GM12864 (cell line): ENCODE measurements at regions not wholly inside any gene's neighbourhood (a gene's known extent, or its start where the extent isn't known, plus 50 kb on each side); places are given as distances from the start of the nearest gene placed in this dataset.

Experiments used
- DNase-seq: peaks from one replicate; pipeline ENCODE4 v3.0.0-alpha.2; 2011; ENCODE audit warnings: low read depth
- H3K4me3 ChIP-seq: 2 replicates; pipeline ENCODE4 v1.5.1; 2011; ENCODE audit warnings: mild to moderate bottlenecking, low read depth, low read length, control low read depth
- CTCF ChIP-seq: IDR thresholded peaks from 2 replicates; pipeline ENCODE4 v1.5.1; 2011; ENCODE audit warnings: low read depth, mild to moderate bottlenecking, moderate library complexity, low read length, control low read depth, inconsistent platforms; ENCODE audit errors: missing control alignments

- TF ChIP-seq CTCF = no peak
- no peak for DNase-seq
- no peak overlapping the region for H3K4me3 ChIP-seq
These were observed 944.3 kb upstream of the SEMA6D start for GRCh38 chr15:46773016-46773415.

GRCh38 chr15:46778876-46779275 lies 938.4 kb upstream of the SEMA6D start:
- TF ChIP-seq CTCF = no peak
- no peak overlapping the region for H3K4me3 ChIP-seq
- DNase-seq = no peak

GRCh38 chr15:46786590-46787285 lies 930.6 kb upstream of the SEMA6D start:
- H3K4me3 ChIP-seq = no peak overlapping the region
- no peak for DNase-seq
- TF ChIP-seq CTCF = no peak

GRCh38 chr15:46795685-46796084 lies 921.6 kb upstream of the SEMA6D start:
- no peak for TF ChIP-seq CTCF
- no peak for DNase-seq

GRCh38 chr15:46808834-46809233 lies 908.5 kb upstream of the SEMA6D start:
- no peak overlapping the region for H3K4me3 ChIP-seq
- TF ChIP-seq CTCF = no peak
- DNase-seq = no peak

More at GRCh38 chr15:46795685-46796084, 921.6 kb upstream of the SEMA6D start:
- no peak overlapping the region for H3K4me3 ChIP-seq

- DNase-seq = no peak
These were observed 902.1 kb upstream of the SEMA6D start for GRCh38 chr15:46815240-46815639.

More at GRCh38 chr15:46815240-46815639, 902.1 kb upstream of the SEMA6D start:
- no peak for TF ChIP-seq CTCF
- no peak overlapping the region for H3K4me3 ChIP-seq
